Kidney (tissue), 13 donors: ENCODE measurements at regions not wholly inside any gene's neighbourhood (a gene's known extent, or its start where the extent isn't known, plus 50 kb on each side); places are given as distances from the start of the nearest gene placed in this dataset.
"Not testable (repeated sequence)": the region's sequence is repeated elsewhere in the genome, so short reads cannot be mapped to it uniquely, and the experiment has no call there.

Experiments
- DNase-seq, 5 donors: peaks; one replicate each; pipeline ENCODE4 v3.0.0-alpha.2; 2013 to 2020
- FAIRE-seq: peaks from 2 replicates; lab custom pipeline; 2012; peaks lifted over from hg19 to GRCh38; lab: Jason Lieb, UNC
- H3K27ac ChIP-seq, 2 donors: one replicate each; pipeline ENCODE4 v1.7.0; 2013; ENCODE audit warnings: low read depth in 2 of 2, low read length in 2 of 2, inconsistent platforms in 1 of 2
- H3K27me3 ChIP-seq: one replicate; pipeline ENCODE4 v1.7.1; 2013; ENCODE audit warnings: low read length, inconsistent platforms; ENCODE audit not compliant: control insufficient read depth, insufficient read depth
- H3K36me3 ChIP-seq, 3 donors: one replicate each; pipeline versions ENCODE4 v1.7.0 to v1.7.1; 2013; ENCODE audit warnings: low read length in 3 of 3, control low read depth in 1 of 3, inconsistent platforms in 1 of 3; ENCODE audit not compliant: insufficient read depth in 3 of 3, control insufficient read depth in 2 of 3
- H3K4me1 ChIP-seq, 3 donors: one replicate each; pipeline versions ENCODE4 v1.7.0 to v1.7.1; 2013; ENCODE audit warnings: low read length in 3 of 3, inconsistent platforms in 1 of 3, low read depth in 1 of 3; ENCODE audit not compliant: control insufficient read depth in 2 of 3, insufficient read depth in 2 of 3
- H3K4me3 ChIP-seq, 3 donors: one replicate each; pipeline versions ENCODE4 v1.7.0 to v1.8.1; 2013; ENCODE audit warnings: low read length in 3 of 3, control low read depth in 1 of 3, inconsistent platforms in 1 of 3
- H3K9ac ChIP-seq, 3 donors: one replicate each; pipeline versions ENCODE4 v1.7.0 to v1.7.1; 2013; ENCODE audit warnings: low read length in 3 of 3, control low read depth in 1 of 3, inconsistent platforms in 1 of 3
- H3K9me3 ChIP-seq, 3 donors: one replicate each; pipeline versions ENCODE4 v1.7.0 to v1.7.1; 2013; ENCODE audit warnings: low read length in 3 of 3, control low read depth in 1 of 3, inconsistent platforms in 1 of 3; ENCODE audit not compliant: control insufficient read depth in 2 of 3, insufficient read depth in 1 of 3
- CTCF ChIP-seq: IDR thresholded peaks from 3 replicates; pipeline ENCODE4 v1.5.1; 2012; ENCODE audit warnings: mild to moderate bottlenecking, moderate library complexity, borderline replicate concordance; ENCODE audit not compliant: insufficient read depth; ENCODE audit errors: extremely low read depth
- intact Hi-C: fragments of 100-400 bp; cut with DNase I; formaldehyde crosslinking; loops from one replicate; pipeline ENCODE4 v1.11.1; 2022
- donor health status: control.
- donor health status: control.
- donor health status: control.
- donor health status: control.
- donor health status: control.
- donor health status: DM: yes; HTN: yes; CAD: no.
- donor health status: Normal renal cell carcinoma (clear cell type).

- H3K27me3 ChIP-seq = no peaks in the 10 kb centered on the region
- intact Hi-C loops = loop anchor here (10.0 kb wide), 1 partner anchor 82 kb away; no protein-coding TSS in a partner anchor
- no peak overlapping the region for H3K9ac ChIP-seq
- H3K9me3 ChIP-seq = no peaks in the 10 kb centered on the region
- DNase-seq (peak; percentile 62 to 78 (median 75)), FAIRE-seq (no peak)
- H3K4me1 ChIP-seq = peaks cover 0 to 2% (median 0%) of the 10 kb centered on the region in 3 donors
- peak overlapping the region in 1 of 3 donors; percentile 24 for H3K4me3 ChIP-seq
- TF ChIP-seq CTCF = peak; percentile 76
- no peak overlapping the region for H3K27ac ChIP-seq
- no peaks in the 10 kb centered on the region for H3K36me3 ChIP-seq
Measured at GRCh38 chr6:37566111-37566949, 66.6 kb upstream of the CCDC167 start.

- no peak for FAIRE-seq
- H3K27me3 ChIP-seq = no peaks in the 10 kb centered on the region
- H3K36me3 ChIP-seq = no peaks in the 10 kb centered on the region
- H3K27ac ChIP-seq = no peak overlapping the region
- TF ChIP-seq CTCF = no peak
- intact Hi-C loops = loop anchor here (10.0 kb wide), 1 partner anchor 81 kb away; no protein-coding TSS in a partner anchor
- H3K4me3 ChIP-seq = peak overlapping the region in 1 of 3 donors; percentile 24
- DNase-seq = peak in 4 of 5 donors; percentile 60 to 82 (median 70)
- peaks cover 0 to 2% (median 0%) of the 10 kb centered on the region in 3 donors for H3K4me1 ChIP-seq
- no peaks in the 10 kb centered on the region for H3K9me3 ChIP-seq
- H3K9ac ChIP-seq = no peak overlapping the region
Measured at GRCh38 chr6:37565267-37566110, 65.8 kb upstream of the CCDC167 start.

- not testable (repeated sequence) for H3K9me3 ChIP-seq, H3K4me3 ChIP-seq, H3K27ac ChIP-seq, FAIRE-seq, H3K4me1 ChIP-seq, H3K27me3 ChIP-seq, H3K36me3 ChIP-seq, DNase-seq, H3K9ac ChIP-seq
- intact Hi-C loops = loop anchor here (10.0 kb wide), 1 partner anchor 78 kb away; no protein-coding TSS in a partner anchor
Measured at GRCh38 chr6:37562926-37563288, 63.2 kb upstream of the CCDC167 start.

GRCh38 chr6:37561361-37561760, 61.7 kb upstream of the CCDC167 start:
- FAIRE-seq = no peak
- H3K36me3 ChIP-seq = no peaks in the 10 kb centered on the region
- no peaks in the 10 kb centered on the region for H3K9me3 ChIP-seq
- no peaks in the 10 kb centered on the region for H3K27me3 ChIP-seq
- DNase-seq = no peak
- H3K9ac ChIP-seq = no peak overlapping the region
- no peak for TF ChIP-seq CTCF
- no peak overlapping the region for H3K4me3 ChIP-seq
- peaks cover 0 to 4% (median 0%) of the 10 kb centered on the region in 3 donors for H3K4me1 ChIP-seq
- intact Hi-C loops = loop anchor here (10.0 kb wide), 1 partner anchor 77 kb away; no protein-coding TSS in a partner anchor
- H3K27ac ChIP-seq = no peak overlapping the region
